Right lung (tissue), 2 donors: ENCODE measurements at regions not wholly inside any gene's neighbourhood (a gene's known extent, or its start where the extent isn't known, plus 50 kb on each side); places are given as distances from the start of the nearest gene placed in this dataset.

Experiments
- DNase-seq, 2 donors: peaks; one replicate each; pipeline ENCODE4 v3.0.0-alpha.2; 2013

DNA sequence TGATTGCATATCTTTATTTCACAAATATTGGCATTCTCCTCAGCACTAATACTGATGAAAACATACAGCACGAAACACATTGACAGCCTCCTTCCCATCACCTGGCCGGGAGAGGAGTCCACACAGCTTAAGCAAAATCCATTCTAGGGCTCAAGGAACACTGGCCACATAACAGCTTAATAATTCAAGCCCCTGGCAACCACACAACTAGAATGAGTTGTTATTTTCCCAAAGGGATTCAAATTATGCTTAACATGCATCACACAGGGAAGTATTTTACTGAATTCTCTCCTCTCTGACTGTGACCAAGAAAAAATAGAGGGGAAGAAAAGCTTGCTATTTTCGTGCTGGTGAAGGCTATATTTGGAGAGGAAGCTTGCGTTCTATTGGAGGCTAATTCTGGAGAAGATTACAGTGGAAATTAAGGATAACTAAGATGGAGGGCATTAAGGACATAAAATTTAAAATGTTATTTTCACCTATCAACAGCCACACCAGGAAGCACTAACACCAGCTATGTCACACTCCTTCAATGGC lies 198.5 kb downstream of the ADGRG6 start:
- DNase-seq, result no peak

GRCh38 chr6:142501795-142502194 lies 200.0 kb downstream of the ADGRG6 start:
- DNase-seq, result no peak

DNA sequence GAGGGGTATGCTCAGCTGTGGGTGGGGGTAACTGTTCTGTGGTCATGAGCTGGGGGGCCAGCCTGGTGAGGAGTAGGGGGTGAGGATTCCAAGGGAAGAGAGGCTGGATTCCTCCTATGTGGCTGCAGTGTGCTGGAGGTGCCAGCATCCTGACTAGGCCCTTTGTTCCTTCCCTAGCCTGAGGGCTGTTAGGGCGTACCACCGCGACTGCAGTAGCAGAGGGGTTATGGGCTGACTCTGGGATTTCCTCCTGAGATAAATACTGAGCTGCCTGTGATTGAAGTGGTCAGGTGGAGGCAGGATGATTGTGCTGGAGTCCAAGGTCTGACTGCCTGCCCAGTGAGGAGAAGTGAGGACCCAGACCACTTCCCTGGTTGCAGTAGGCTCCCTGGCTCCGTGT lies 205.3 kb downstream of the ADGRG6 start:
- DNase-seq, result no peak

- peak; percentile 20 to 43 for DNase-seq
Observed at GRCh38 chr6:142510211-142510610, 208.4 kb downstream of the ADGRG6 start.

DNA sequence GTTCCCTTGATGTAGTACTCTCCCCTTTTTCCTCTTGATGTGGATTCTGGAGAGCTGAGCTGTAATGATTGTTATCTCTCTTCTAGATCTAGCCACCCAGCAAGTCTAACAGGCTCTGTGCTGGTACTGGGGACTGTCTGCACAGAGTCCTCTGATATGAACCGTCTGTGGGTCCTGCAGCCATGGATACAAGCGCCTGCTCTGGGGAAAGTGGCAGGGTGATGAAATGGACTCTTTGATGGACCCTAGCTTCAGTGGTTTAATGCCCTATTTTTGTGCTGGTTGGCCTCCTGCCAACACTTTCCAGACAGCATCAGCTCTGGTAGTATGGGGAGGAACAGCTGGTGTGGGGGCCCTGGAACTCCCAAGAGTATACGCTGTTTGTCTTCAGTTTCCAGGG lies 216.3 kb downstream of the ADGRG6 start:
- DNase-seq, result no peak

GRCh38 chr6:142518761-142519160 lies 217.0 kb downstream of the ADGRG6 start:
- DNase-seq, result no peak

GRCh38 chr6:142521791-142522190 lies 220.0 kb downstream of the ADGRG6 start:
- no peak for DNase-seq

- peak; percentile 36 to 38 for DNase-seq
Observed at GRCh38 chr6:142523515-142524375, 221.9 kb downstream of the ADGRG6 start.

DNA sequence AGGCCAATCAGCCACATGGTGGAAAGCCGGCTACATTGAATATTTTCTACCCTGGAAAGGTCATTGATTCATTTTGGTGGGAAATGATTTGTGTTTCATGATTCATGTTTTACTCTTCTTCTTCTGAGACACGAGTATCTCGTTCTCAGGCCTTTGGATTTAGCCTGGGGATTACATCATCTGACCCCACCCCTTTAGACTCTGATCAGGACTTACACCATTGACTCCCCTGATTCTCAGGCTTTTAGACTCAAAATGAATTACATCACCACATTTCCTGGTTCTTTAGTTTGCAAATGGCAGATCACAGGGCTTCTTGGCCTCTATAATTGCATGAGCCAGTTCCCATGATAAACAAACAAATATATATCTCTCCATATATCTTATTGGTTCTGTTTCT lies 228.8 kb downstream of the ADGRG6 start:
- DNase-seq, result no peak

DNA sequence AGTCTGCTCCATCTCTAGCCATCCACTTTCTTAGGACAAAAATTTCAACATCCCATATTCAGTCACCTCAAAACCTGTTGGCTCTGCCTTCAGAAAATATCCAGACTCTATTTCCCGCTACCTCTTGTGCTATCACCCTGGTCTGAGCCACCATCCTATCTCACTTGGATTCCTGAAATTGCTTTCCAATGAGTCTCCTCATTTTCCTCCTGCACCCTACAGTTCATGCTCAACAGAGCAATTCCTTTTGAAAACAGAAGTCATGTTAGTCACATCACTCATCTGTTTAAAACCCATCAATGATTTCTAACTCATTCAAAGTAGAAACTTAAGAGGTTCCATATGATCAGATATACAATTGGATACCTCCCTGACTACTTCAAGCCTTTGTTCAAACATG lies 229.9 kb downstream of the ADGRG6 start:
- no peak for DNase-seq

GRCh38 chr6:142534076-142534475 lies 232.3 kb downstream of the ADGRG6 start:
- DNase-seq, result no peak

DNA sequence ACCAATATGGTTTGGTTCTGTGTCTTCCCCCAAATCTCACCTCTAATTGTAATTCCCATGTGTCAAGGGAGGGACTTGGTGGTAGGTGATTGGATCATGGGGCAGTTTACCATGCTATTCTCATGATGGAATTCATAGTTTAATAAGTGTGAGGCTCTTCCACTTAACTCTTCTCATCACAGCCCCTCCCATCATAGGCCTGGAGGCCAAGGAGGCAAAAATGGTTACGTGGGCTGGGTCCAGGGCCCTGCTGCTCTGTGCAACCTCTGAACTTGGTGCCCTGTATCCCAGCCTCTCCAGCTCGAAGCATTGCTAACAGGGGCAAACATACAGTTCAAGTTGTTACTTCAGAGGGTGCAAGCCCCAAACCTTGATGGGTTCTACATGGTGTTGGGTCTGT lies 232.7 kb downstream of the ADGRG6 start:
- DNase-seq, result no peak

GRCh38 chr6:142537612-142538478 lies 236.0 kb downstream of the ADGRG6 start:
- DNase-seq, result no peak

GRCh38 chr6:142542704-142543233 lies 241.0 kb downstream of the ADGRG6 start:
- no peak for DNase-seq

DNA sequence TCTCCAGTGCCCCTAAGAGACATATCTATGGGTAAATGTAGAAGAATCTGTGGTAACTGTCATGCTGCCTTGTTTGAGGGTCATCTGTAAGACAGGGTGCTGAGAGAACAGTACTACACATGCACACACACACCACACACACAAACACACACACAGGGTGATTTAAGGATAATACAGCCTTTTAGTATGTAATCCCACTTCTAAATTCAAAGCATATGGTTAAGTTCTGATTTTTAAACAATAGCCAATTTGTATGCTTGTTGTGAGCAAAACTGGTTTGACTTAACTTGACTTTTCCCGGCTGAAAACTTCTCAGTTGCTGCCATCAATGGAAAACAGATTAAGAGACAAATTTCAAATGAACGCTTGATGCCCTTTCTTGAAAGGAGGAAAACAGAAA lies 241.8 kb downstream of the ADGRG6 start:
- no peak for DNase-seq

DNA sequence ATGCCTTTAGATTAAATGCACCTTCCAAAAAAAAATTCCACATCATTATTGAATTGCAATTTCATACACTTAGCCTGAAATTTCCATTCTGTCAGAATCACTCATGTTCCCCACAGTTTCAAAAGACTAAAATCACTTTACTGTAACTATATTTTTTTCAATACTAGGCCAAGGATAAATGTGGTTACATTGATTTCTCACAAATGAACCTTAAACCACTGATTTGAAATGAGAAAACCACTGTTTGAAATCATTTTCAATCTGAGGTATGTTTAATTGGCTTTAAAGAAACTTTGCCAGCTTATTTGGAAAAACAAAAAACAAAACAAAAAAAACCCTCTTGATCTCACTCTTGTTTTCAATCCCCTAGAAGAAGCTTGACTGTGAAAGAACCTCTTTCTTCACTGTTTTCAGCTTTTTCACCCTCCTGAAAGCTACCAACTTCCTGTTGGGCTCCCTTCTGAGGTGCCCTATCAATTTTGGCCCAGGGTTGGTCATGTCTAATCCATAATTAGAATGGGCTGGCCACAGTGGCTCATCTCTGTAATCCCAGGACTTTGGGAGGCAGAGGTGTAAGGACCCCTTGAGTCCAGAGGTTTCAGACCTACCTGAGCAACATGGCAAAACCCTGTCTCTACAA lies 242.5 kb downstream of the ADGRG6 start:
- no peak for DNase-seq

DNA sequence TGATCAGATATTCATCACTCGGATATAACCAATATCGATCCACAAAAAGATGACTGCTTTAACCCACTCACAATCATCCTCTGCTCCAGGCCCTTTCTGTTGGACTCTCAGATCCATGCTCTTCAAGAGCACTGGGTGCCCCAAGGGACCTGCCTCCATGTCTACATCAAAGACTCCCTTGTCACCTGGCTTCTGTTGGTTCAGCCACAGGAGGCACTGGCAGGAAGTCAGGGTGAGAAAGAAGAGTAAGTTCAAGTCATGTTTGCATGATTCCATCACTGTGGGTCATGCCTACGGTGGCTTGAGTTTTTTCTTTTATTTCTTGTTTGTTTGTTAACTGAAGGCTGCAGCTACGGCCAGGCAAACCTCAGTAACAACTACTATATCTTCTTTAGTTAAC lies 243.3 kb downstream of the ADGRG6 start:
- DNase-seq, result no peak

DNA sequence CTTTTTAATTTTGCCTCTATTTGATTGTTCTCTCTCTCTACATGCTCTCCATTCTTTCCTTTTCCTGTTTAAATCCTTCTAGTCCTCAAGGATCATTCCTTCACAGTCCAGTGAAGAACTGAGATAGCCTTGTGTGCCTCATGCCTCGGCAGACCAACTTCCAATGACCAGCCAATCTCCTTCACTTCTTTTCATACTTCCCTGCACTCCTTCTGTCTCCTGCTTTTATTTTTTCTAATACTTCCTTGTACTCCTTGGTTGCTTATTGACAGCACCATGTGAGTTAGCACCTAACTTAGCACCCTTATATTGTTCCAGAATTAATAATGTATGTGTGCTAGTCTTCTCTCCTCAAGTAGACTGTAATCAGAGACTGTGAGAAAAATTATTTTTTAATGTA lies 246.8 kb downstream of the ADGRG6 start:
- DNase-seq, result no peak

GRCh38 chr6:142550310-142551063 lies 248.7 kb downstream of the ADGRG6 start:
- peak in 1 of 2 donors; percentile 45 for DNase-seq

GRCh38 chr6:142551274-142551811 lies 249.5 kb downstream of the ADGRG6 start:
- DNase-seq, result no peak

- DNase-seq, result peak; percentile 57 to 66
Observed at GRCh38 chr6:142558786-142559185, 257.0 kb downstream of the ADGRG6 start.
